CD4-positive, alpha-beta T cell treated with Interleukin-6 for 4 hours (primary cell): ENCODE measurements at regions not wholly inside any gene's neighbourhood (a gene's known extent, or its start where the extent isn't known, plus 50 kb on each side); places are given as distances from the start of the nearest gene placed in this dataset.

Experiments used
- DNase-seq: peaks from one replicate; pipeline ENCODE4 v3.0.0-alpha.2; 2020; ENCODE audit warnings: mixed read lengths

GRCh38 chr20:60725311-60725906 is 526.7 kb upstream of the CDH4 start:
- no peak for DNase-seq

GRCh38 chr20:60727425-60727824 is 524.6 kb upstream of the CDH4 start:
- no peak for DNase-seq

GRCh38 chr20:60728705-60729104 is 523.4 kb upstream of the CDH4 start:
- DNase-seq: no peak

DNA sequence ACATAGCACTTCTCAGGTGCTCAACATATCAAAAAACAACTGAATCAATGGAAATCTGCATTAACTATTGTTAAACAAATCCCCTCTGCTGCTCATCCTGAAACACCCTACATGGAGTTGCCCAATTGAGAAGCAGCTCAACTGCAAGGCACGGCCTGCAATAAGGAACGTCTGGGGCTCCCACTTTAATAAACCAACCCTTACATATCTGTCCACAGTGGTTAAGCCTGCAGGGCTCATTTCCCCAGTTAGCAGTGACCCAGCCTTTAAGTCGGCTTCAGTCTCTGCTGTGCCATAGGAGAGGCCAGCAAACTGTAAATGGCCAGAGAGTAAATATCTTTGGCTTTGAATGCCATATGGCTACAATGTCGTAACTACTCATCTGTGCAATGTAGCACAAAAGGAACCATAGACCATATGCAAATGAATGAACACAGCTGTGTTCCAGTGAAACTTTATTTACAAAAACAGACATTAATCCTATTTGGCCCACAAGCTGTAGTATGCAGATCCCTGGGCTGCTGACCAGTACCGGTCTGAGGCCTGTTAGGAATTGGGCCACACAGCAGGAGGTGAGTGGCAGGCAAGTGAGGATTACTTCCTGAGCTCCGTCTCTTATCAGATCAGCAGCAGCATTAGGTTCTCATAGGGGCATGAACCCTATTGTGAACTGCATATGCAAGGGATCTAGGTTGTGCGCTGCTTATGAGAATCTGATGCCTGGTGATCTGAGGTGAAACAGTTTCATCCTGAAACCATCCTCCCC is 522.7 kb upstream of the CDH4 start:
- no peak for DNase-seq

GRCh38 chr20:60732322-60732721 is 519.7 kb upstream of the CDH4 start:
- no peak for DNase-seq

DNA sequence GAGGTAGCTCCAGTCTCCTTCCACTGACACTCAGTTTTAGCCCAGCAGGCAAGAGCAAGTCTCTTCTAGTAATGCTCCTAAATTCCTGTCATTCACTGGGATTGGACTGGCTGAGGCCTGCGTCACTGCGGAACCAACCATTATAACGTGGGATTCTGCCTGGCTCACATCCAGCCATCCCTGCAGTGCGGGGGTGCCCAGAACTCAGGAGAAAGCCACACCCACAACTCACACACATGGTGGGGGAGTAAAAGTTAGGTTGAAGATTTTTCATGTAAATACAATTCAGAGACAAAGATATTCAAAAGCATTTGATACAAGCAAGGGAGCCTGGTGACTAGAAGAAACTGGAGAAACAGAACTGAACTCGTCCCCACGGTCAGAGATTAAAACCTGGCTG is 504.0 kb upstream of the CDH4 start:
- no peak for DNase-seq

DNA sequence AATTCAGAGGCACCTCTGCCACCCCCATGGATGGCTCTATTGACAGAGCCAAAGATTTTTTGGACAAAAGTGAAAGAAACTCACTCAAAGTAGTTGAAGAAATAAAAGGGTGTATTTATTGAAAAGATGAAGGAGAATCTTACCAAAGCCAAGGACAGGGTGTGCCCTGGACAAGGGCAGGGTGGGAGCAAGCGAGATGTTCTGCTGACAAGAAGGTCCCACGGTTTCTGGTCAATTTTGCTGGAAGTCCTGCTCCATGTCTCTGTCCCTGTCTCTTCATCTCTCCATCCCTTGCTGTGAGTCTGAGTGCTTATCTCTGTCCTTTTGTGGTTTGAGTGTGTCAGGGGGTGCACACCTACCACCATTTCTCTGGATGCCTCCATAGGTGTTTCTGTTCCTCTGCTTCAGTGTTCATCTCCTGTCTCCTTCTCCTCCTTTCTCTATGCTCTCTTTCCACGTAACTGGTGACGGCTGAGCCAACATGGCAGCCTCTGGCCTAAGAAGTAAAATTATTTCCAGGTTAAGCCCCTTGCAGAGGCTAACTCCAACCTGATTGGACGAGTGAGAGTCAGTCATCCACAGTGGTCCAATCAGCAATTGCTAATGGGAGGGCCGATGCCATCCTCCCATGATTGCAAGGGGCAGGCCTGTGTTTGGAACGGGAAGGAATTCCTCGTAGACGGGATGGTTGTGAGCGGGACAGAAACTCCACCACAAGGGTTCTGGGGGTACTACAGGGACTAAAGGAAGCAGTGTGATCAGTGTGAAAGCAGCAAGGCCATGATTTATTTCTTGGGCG is 502.1 kb upstream of the CDH4 start:
- no peak for DNase-seq

DNA sequence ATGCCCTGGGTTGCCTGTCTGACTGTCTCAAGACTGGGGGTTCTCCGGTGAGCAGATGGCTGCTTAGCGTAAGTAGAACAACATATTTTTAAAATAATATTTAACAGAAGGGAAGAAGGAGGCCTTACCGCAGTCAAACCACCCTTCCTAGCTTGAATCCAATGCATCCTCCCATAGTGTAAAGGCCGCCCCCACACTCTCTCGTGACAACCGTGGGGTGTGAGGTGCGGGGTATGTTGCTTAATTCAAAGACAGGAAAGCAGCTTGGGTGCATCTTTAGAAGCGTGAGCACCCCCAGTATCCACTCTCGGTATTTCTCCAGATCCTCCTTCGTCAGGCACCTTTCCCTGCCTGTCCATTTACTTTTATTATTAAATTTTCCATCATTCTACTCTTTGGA is 501.2 kb upstream of the CDH4 start:
- DNase-seq: no peak

DNA sequence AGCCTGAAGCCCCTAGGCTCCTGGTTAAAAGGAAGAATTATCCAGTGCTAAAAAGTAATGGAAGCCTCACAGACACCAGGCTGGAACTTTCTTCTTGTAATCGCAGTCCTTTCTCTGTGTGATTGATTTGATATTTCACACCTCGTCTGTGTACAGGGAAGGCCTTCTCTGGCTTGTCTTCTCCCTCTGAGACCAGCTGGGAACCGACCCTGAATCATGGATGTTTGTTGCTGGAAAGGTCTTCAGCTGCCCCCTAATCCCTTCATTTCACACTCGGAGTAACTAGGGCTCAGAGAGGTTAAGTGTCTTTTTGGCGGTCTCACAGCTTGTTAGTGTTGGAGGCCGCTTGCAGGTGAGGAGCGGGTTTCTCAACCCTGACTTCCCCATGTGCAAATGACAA is 500.2 kb upstream of the CDH4 start:
- no peak for DNase-seq

GRCh38 chr20:60752741-60753420 is 499.2 kb upstream of the CDH4 start:
- DNase-seq: no peak

GRCh38 chr20:60754856-60755255 is 497.2 kb upstream of the CDH4 start:
- DNase-seq: no peak

- DNase-seq: no peak
Measured at GRCh38 chr20:60759651-60760050, 492.4 kb upstream of the CDH4 start.

DNA sequence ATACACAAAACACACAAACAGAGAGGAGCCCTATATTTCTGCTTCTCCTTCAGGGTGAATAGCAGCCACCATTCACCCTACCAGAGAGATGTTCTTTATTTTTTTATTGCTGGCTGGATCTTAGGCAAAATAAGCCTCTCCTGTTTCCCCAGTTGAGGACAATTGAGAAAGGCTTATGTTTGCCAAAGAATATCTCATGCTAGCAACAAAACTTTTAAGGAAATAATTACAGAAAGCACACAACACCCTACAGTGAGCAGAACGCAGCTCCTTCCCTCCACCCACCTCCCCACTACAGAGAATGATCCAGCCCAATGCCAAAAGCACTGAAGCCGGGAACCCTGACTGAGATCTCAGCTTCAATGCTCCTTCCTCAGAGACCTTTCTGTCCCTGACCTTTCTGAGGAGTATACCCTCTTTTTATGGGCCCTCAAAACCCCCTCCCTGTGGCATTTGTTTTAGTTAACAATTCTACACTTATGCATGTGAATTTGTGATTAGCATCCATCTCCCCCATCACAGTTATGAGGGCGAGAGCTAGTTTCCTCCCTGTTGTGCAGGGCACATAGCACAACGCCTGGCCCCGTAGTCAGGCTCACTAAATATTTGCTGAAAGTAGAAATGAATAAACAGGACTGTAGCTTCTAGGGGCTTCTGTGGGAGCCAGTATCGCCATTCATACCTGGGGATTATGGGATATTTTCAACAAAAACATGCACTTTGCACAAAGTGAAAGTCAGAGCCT is 491.6 kb upstream of the CDH4 start:
- no peak for DNase-seq

GRCh38 chr20:60761056-60761455 is 491.0 kb upstream of the CDH4 start:
- DNase-seq: no peak

DNA sequence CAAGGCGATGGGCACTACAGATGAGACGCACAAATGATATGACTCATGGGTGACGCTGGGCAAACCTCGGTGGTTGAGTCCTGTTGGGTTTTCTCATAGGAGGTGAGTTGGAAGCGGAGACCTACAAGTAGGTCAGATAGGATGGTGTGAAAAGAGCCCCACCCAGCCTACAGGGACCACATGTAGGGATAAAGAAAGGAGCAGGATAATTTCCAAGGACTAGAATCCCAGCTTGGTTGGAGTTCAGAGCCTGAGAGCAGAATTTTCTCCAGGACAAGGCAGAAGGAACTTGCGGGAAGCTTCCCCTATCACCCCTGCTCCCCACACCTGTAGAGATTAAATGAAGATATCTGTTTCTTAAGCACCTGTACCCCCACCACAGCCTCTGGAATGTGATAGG is 489.7 kb upstream of the CDH4 start:
- no peak for DNase-seq

DNA sequence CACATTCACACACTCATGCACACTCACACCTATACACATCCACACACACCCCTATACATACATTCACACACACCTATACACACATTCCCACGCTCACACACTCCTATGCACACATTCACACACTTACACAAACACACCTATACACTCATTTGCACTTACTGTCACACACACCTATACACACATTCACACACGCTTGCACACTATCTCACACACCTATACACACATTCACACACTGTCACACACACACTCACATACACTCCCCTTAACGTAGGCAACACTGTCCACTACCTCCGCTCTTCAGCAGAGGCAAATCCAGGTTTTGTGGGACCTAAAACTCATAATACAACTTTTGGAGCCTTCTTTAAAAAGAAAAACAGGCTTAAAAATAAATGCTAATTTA is 487.7 kb upstream of the CDH4 start:
- no peak for DNase-seq

- no peak for DNase-seq
Measured at GRCh38 chr20:60764771-60765170, 487.3 kb upstream of the CDH4 start.

DNA sequence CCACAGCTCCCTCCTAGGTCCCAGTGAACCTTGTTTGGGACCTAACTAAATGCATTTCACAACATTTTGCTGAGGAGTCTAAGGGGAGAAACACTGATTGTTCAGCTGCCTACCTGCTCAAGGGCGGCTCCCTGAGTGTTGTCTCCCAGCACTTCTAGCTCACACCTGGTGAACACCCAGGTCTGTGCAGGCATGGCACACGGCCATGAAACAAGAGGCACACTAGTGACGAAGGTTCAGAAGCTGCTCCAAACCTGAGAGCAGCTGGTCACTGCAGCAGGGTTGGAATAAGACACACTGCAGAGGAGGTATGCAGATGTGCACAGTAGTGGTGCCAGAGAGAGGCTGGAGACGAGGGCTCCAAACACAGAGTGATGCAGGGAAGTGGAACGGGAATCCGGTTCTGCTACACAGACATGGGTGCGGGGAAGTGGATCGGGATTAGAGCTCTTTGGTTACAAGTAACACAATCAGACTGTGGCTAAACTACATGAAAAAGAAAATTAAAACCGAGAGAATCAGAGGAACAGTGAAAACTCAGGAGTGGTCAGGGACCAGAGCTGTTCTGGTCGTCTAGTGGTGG is 486.1 kb upstream of the CDH4 start:
- no peak for DNase-seq

- DNase-seq: no peak
Measured at GRCh38 chr20:60768216-60768615, 483.8 kb upstream of the CDH4 start.

- DNase-seq: no peak
Measured at GRCh38 chr20:60780388-60781025, 471.6 kb upstream of the CDH4 start.

GRCh38 chr20:60782959-60783625 is 469.0 kb upstream of the CDH4 start:
- DNase-seq: no peak
